Stimulated activated CD4-positive, alpha-beta T cell treated with anti-CD3 and anti-CD28 coated beads, Interleukin-15, amount 100 ng/mL, for 1 hour (primary cell): ENCODE measurements at regions not wholly inside any gene's neighbourhood (a gene's known extent, or its start where the extent isn't known, plus 50 kb on each side); places are given as distances from the start of the nearest gene placed in this dataset.

Experiments
- DNase-seq, 2 donors: peaks; one replicate each; pipeline ENCODE4 v3.0.0-alpha.2; 2020; ENCODE audit warnings: low read depth in 1 of 2, low spot score in 1 of 2

DNA sequence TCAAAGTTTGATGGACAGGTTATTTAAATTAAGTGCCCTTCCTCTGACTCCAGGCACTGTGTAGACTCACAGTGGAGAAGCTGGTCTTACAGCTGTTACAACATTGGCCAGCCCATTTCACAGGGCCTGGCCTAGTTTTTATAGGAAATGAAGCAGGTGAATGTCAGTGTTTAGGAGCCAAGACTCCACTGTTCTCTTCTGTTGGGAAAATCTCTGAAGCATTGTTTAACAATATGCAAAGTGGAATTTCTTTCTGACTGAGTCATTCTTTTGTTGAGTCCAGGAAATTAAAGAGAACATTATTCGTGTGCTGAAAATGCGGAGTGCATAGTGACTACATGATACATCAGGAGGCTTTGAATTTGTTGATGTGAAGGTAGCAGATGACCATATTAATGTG is 64.7 kb downstream of the ARRDC4 start:
- DNase-seq, result no peak

DNA sequence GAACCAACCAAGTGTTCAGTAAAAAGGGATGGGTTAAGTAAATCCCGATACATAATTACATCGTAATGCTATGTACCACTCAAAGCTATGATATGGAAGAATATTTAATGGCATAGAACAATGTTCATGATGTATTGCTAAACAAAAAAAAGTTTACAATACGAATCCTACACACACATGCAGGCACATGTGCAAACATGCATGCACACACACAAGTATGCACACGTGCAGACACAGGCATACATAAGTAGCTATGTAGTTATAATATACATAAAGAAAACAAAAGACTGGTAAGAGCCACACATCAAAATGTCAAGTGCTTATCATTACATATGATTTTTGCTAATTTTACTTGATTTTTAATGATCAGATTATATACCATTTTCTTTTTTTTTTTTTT is 74.2 kb downstream of the ARRDC4 start:
- DNase-seq, result no peak

DNA sequence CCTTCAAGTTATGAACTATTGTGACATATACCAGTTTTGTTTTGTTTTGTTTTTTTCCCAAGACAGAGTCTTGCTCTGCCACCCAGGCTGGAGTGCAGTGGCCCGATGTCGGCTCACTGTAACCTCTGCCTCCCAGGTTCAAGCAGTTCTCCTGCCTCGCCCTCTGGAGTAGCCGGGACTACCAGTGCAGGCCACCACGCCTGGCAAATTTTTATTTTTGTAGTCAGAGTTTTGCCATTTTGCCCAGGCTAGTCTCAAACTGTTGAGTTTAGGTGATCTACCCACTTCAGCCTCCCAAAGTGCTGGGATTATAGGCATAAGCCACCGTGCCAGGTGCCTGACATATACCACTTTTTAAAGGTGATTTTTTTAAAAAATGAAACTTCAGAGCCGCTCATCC is 74.6 kb downstream of the ARRDC4 start:
- no peak for DNase-seq

DNA sequence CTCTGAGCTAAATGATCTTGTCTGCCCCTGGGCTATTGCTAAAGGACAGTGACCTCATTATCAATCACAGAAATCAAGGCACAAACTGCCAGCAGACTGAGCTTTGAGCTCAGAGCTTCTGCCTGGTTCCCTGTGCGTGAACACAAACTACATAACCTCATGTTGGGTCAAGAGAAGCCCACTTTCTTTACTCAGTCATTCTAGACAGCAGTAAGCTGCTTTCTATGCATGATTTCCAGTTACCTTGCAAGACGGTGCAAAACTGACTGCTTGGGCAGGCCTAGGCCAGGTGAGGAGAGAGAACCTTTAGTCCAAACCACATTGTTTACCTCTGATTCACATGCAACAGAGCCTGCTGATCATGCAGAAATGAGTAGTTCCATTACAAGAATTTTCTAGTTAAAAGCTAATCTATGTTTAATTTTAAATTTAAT is 75.1 kb downstream of the ARRDC4 start:
- no peak for DNase-seq

DNA sequence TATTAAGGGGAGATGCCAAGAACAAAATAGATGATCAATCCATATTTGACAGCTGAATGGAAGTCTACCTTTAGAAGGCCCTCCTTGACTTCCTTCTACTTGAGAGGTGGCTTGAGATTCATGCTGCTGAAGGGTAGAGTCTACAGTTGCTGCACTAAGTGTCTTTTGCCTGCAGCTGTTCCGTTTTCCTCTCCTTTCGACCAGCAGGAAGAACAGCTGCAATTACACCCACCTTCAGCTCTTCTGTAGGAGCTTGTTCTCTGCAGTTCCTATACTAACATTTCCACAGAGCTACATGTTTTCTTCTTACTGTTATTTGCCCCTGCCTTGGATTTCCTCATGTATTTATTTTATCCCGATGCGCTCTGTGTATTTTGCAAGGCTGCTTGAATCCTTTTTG is 79.1 kb downstream of the ARRDC4 start:
- no peak for DNase-seq

GRCh38 chr15:98040146-98040545 is 79.6 kb downstream of the ARRDC4 start:
- no peak for DNase-seq

DNA sequence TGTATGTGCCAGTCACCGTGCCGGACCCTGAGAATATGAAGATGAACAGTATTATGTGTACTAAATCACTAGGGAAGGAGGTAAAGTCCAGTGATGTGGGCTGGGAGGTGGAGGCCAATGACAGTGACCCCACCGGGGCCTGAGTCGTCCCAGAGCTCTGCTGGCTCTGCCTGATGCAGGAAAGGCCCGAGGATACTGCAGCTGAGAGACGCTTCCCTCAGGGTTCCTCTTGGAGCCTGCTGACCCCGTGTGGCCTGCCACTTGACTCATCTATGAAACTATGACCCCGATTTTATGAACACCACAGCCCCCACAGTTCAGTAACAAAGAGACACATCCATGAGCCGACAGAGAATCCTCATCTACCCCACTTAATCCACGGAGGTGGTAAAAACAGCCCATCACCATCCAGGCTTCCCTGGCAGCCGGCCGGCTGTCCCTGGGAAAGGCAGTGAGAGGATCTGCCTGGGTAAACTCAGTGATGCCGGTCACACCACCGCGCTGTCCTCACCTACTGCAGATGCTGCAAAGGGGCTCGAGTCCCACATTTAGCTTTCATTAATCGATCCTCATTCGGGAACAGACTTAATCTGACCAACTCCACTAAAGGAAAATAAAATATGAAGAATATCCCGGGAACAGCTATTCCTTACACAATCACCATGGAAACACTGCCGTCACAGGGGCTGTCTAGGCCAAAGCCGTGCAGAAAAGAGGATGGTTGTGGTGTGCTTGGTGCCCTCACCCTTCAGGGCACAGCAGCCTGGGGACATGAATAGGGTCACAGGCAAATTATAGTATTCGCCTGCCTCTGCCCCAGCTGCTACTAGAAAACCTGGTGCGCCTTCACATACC is 82.9 kb downstream of the ARRDC4 start:
- no peak for DNase-seq

GRCh38 chr15:98051734-98052133 is 91.2 kb downstream of the ARRDC4 start:
- DNase-seq, result no peak

DNA sequence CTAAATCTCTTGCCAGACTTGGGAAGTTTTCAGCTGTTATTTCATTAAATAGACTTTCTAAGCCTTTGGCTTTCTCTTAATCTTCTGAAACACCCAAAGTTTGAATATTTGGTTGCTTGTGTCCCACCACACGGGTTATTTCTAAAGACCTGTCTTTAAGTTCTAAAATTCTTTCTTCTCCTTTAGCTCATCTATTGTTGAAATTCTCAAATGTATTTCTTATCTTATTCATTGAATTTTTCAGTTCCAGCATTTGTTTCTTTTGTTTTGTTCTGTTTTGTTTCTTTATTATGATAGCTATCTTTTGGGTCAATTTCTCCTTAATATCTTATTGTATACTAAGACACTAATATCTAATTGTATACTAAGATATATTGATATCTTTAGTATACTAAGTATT is 97.0 kb downstream of the ARRDC4 start:
- no peak for DNase-seq

DNA sequence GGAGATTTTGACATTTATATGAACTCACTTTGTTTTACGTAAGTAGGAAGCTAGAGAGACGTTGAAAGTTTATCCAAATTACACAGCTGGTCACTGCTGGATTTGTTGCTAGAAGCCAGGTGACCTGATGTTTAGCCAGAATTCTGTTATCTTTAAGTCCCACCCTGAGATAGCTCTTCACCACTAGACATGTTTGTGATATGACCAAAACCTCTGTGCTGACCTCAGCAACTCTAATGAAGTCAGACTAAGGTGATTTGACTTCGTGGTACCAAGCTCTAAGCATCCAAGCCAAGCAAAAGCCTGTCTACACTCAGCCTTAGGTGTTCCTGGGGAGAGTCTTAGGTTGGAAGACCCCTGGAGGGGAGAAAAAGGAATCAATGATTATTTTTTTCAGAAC is 102.4 kb downstream of the ARRDC4 start:
- no peak for DNase-seq

- no peak for DNase-seq
Measured at GRCh38 chr15:98063315-98063714, 102.8 kb downstream of the ARRDC4 start.

GRCh38 chr15:98063871-98064270 is 103.4 kb downstream of the ARRDC4 start:
- DNase-seq, result no peak

DNA sequence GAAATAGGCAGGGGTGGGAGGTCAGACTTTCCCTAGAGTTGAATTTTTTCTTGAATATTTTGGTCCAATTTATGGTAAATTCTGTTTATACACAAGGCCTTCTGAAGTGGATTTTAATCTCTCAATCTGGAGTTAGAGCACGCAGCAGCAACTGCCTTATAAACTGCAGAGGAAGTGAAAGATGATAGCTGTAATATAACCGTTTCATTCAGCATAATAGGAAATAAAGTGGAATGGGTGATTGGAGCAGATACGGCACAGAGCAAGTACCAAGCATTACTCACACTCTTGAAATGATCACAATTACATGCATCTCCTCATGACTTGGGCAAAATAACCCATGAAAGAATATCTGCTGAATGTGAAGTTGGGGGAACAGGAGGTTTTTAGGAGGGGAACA is 106.8 kb downstream of the ARRDC4 start:
- no peak for DNase-seq

GRCh38 chr15:98069256-98069655 is 108.8 kb downstream of the ARRDC4 start:
- DNase-seq, result no peak

GRCh38 chr15:98070137-98070536 is 109.6 kb downstream of the ARRDC4 start:
- no peak for DNase-seq

- DNase-seq, result no peak
Measured at GRCh38 chr15:98071786-98072185, 111.3 kb downstream of the ARRDC4 start.

DNA sequence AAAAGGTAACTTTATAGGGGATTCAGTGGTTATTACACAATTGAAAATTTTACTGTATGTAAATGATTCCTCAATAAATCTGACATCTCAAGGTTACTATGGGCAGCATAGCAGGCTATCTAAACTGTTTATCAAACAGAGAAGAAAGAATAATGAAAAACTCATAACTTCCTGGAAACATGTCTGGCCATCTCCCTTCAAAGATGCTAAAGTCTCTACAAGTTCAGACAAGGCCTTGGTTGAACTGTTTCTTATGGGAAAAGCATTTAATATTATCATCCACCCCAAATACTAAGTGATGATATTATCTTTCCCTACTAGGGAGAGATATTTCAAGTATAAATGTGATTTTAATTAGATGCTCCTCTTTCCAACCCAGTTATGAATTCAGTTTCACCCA is 114.9 kb downstream of the ARRDC4 start:
- no peak for DNase-seq

- DNase-seq, result no peak
Measured at GRCh38 chr15:98076021-98076816, 115.7 kb downstream of the ARRDC4 start.

GRCh38 chr15:98077186-98077585 is 116.7 kb downstream of the ARRDC4 start:
- no peak for DNase-seq

- no peak for DNase-seq
Measured at GRCh38 chr15:98080791-98081190, 120.3 kb downstream of the ARRDC4 start.

- DNase-seq, result no peak
Measured at GRCh38 chr15:98083203-98083910, 122.9 kb downstream of the ARRDC4 start.
